CD4-positive, CD25-positive, alpha-beta regulatory T cell (primary cell): ENCODE measurements at regions not wholly inside any gene's neighbourhood (a gene's known extent, or its start where the extent isn't known, plus 50 kb on each side); places are given as distances from the start of the nearest gene placed in this dataset.

Source experiments
- ATAC-seq, 2 donors: fragments of 150-1000 bp; cut with Tn5 transposase; one replicate each; pipeline ENCODE4 v1.10.0; 2021; ENCODE audit warnings: low read depth in 2 of 2, moderate number of reproducible peaks in 2 of 2, moderate library complexity in 1 of 2
- DNase-seq, 3 donors: peaks; one replicate each; pipeline versions ENCODE4 v3.0.0 to v3.0.0-alpha.2; 2012 to 2022; ENCODE audit warnings: mixed read lengths in 1 of 3
- H3K27ac ChIP-seq: one replicate; pipeline ENCODE4 v1.7.0; 2013; ENCODE audit warnings: mild to moderate bottlenecking, low read length; ENCODE audit not compliant: insufficient read depth, poor library complexity, severe bottlenecking
- H3K27me3 ChIP-seq: one replicate; pipeline ENCODE4 v1.7.0; 2013; ENCODE audit warnings: low read length; ENCODE audit not compliant: control insufficient read depth, insufficient read depth
- H3K36me3 ChIP-seq: one replicate; pipeline ENCODE4 v1.7.0; 2013; ENCODE audit warnings: mild to moderate bottlenecking, low read length, moderate library complexity; ENCODE audit not compliant: control insufficient read depth, insufficient read depth
- H3K4me1 ChIP-seq: 2 replicates; pipeline ENCODE4 v1.7.0; 2013; ENCODE audit warnings: mild to moderate bottlenecking, low read length; ENCODE audit not compliant: insufficient read depth, control insufficient read depth, poor library complexity, severe bottlenecking
- H3K4me3 ChIP-seq: one replicate; pipeline ENCODE4 v1.7.0; 2013; ENCODE audit warnings: low read depth, mild to moderate bottlenecking, low read length, moderate library complexity
- H3K9me3 ChIP-seq, 2 experiments: 1 replicate in 1 of 2; 2 replicates in 1 of 2; pipeline ENCODE4 v1.7.0; 2013; ENCODE audit warnings: low read length in 2 of 2, mild to moderate bottlenecking in 1 of 2, moderate library complexity in 1 of 2; ENCODE audit not compliant: control insufficient read depth in 2 of 2
- H3K27ac Mint-ChIP-seq, 3 donors: one replicate each; pipeline ENCODE4 v1.8.0; 2020 to 2022; ENCODE audit warnings: mild to moderate bottlenecking in 3 of 3, mixed read lengths in 3 of 3, moderate library complexity in 2 of 3
- H3K27me3 Mint-ChIP-seq: one replicate; pipeline ENCODE4 v1.8.0; 2022; ENCODE audit warnings: mild to moderate bottlenecking, mixed read lengths
- H3K36me3 Mint-ChIP-seq: one replicate; pipeline ENCODE4 v1.8.0; 2020; ENCODE audit warnings: mixed read lengths
- H3K4me1 Mint-ChIP-seq, 4 donors: one replicate each; pipeline ENCODE4 v1.8.0; 2020 to 2022; ENCODE audit warnings: mixed read lengths in 4 of 4, mild to moderate bottlenecking in 1 of 4
- H3K4me3 Mint-ChIP-seq, 4 donors: one replicate each; pipeline ENCODE4 v1.8.0; 2020 to 2022; ENCODE audit warnings: mild to moderate bottlenecking in 4 of 4, mixed read lengths in 4 of 4, moderate library complexity in 3 of 4
- H3K9me3 Mint-ChIP-seq, 7 donors: one replicate each; pipeline ENCODE4 v1.8.0; 2020 to 2022; ENCODE audit warnings: mixed read lengths in 7 of 7, mild to moderate bottlenecking in 3 of 7, moderate library complexity in 2 of 7

- H3K9me3 Mint-ChIP-seq, result peaks cover 0 to 5% (median 0%) of the 10 kb centered on the region in 7 donors
- no peaks in the 10 kb centered on the region for H3K36me3 ChIP-seq
- ATAC-seq (no peak), DNase-seq (no peak)
- no peaks in the 10 kb centered on the region for H3K27me3 ChIP-seq
- no peaks in the 10 kb centered on the region for H3K9me3 ChIP-seq
- H3K4me3 Mint-ChIP-seq, result no peak overlapping the region
- H3K4me1 ChIP-seq, result no peaks in the 10 kb centered on the region
- no peak overlapping the region for H3K27ac ChIP-seq
- H3K27me3 Mint-ChIP-seq, result no peaks in the 10 kb centered on the region
- no peak overlapping the region for H3K4me3 ChIP-seq
- no peaks in the 10 kb centered on the region for H3K4me1 Mint-ChIP-seq
- H3K36me3 Mint-ChIP-seq, result no peaks in the 10 kb centered on the region
- H3K27ac Mint-ChIP-seq, result no peak overlapping the region
Observed at GRCh38 chr2:150925611-150926010, 336.1 kb downstream of the RBM43 start.

GRCh38 chr2:150924878-150925277 lies 336.8 kb downstream of the RBM43 start:
- H3K27me3 ChIP-seq, result no peaks in the 10 kb centered on the region
- DNase-seq (no peak), ATAC-seq (no peak)
- no peak overlapping the region for H3K27ac ChIP-seq
- no peak overlapping the region for H3K4me3 ChIP-seq
- Mint-ChIP-seq H3K9me3 (peaks cover 0 to 5% (median 0%) of the 10 kb centered on the region in 7 donors), H3K4me1 (no peaks in the 10 kb centered on the region), H3K27ac (no peak overlapping the region), H3K27me3 (no peaks in the 10 kb centered on the region), H3K4me3 (no peak overlapping the region), H3K36me3 (no peaks in the 10 kb centered on the region)
- no peaks in the 10 kb centered on the region for H3K36me3 ChIP-seq
- no peaks in the 10 kb centered on the region for H3K9me3 ChIP-seq
- no peaks in the 10 kb centered on the region for H3K4me1 ChIP-seq

GRCh38 chr2:150919901-150920300 lies 341.8 kb downstream of the RBM43 start:
- Mint-ChIP-seq H3K9me3 (peaks cover 0 to 7% (median 0%) of the 10 kb centered on the region in 7 donors), H3K4me1 (no peaks in the 10 kb centered on the region), H3K27me3 (no peaks in the 10 kb centered on the region), H3K4me3 (no peak overlapping the region), H3K27ac (no peak overlapping the region), H3K36me3 (no peaks in the 10 kb centered on the region)
- Histone ChIP-seq H3K27ac (no peak overlapping the region), H3K4me1 (no peaks in the 10 kb centered on the region), H3K9me3 (no peaks in the 10 kb centered on the region), H3K27me3 (no peaks in the 10 kb centered on the region), H3K36me3 (no peaks in the 10 kb centered on the region), H3K4me3 (no peak overlapping the region)
- ATAC-seq (no peak), DNase-seq (no peak)

- H3K27ac Mint-ChIP-seq, result no peak overlapping the region
- Histone ChIP-seq H3K27ac (no peak overlapping the region), H3K27me3 (no peaks in the 10 kb centered on the region), H3K4me1 (no peaks in the 10 kb centered on the region), H3K9me3 (no peaks in the 10 kb centered on the region), H3K36me3 (no peaks in the 10 kb centered on the region), H3K4me3 (no peak overlapping the region)
- ATAC-seq, result no peak
- no peak overlapping the region for H3K4me3 Mint-ChIP-seq
- no peaks in the 10 kb centered on the region for H3K36me3 Mint-ChIP-seq
- peaks cover 0 to 2% (median 0%) of the 10 kb centered on the region in 7 donors for H3K9me3 Mint-ChIP-seq
- no peaks in the 10 kb centered on the region for H3K4me1 Mint-ChIP-seq
- H3K27me3 Mint-ChIP-seq, result no peaks in the 10 kb centered on the region
- no peak for DNase-seq
Observed at GRCh38 chr2:150917961-150918713, 343.5 kb downstream of the RBM43 start.

GRCh38 chr2:150916467-150917396 lies 344.9 kb downstream of the RBM43 start:
- ATAC-seq (no peak), DNase-seq (no peak)
- Histone ChIP-seq H3K4me1 (no peaks in the 10 kb centered on the region), H3K4me3 (no peak overlapping the region), H3K36me3 (no peaks in the 10 kb centered on the region), H3K9me3 (no peaks in the 10 kb centered on the region), H3K27me3 (no peaks in the 10 kb centered on the region), H3K27ac (no peak overlapping the region)
- Mint-ChIP-seq H3K4me1 (no peaks in the 10 kb centered on the region), H3K36me3 (no peaks in the 10 kb centered on the region), H3K27me3 (no peaks in the 10 kb centered on the region), H3K27ac (no peak overlapping the region), H3K4me3 (no peak overlapping the region), H3K9me3 (peaks cover 0 to 2% (median 0%) of the 10 kb centered on the region in 7 donors)

GRCh38 chr2:150911766-150912280 lies 349.8 kb downstream of the RBM43 start:
- Mint-ChIP-seq H3K27ac (no peak overlapping the region), H3K9me3 (peaks cover 0 to 6% (median 3%) of the 10 kb centered on the region in 7 donors), H3K36me3 (no peaks in the 10 kb centered on the region), H3K27me3 (no peaks in the 10 kb centered on the region), H3K4me1 (no peaks in the 10 kb centered on the region), H3K4me3 (no peak overlapping the region)
- no peaks in the 10 kb centered on the region for H3K36me3 ChIP-seq
- ATAC-seq (no peak), DNase-seq (no peak)
- H3K27ac ChIP-seq, result no peak overlapping the region
- H3K27me3 ChIP-seq, result no peaks in the 10 kb centered on the region
- no peaks in the 10 kb centered on the region for H3K9me3 ChIP-seq
- no peak overlapping the region for H3K4me3 ChIP-seq
- no peaks in the 10 kb centered on the region for H3K4me1 ChIP-seq

- no peaks in the 10 kb centered on the region for H3K4me1 ChIP-seq
- H3K9me3 Mint-ChIP-seq, result peaks cover 0 to 4% (median 3%) of the 10 kb centered on the region in 7 donors
- H3K27me3 Mint-ChIP-seq, result no peaks in the 10 kb centered on the region
Observed at GRCh38 chr2:150909613-150910012, 352.1 kb downstream of the RBM43 start.

More at GRCh38 chr2:150909613-150910012, 352.1 kb downstream of the RBM43 start:
- no peaks in the 10 kb centered on the region for H3K36me3 ChIP-seq
- H3K9me3 ChIP-seq, result no peaks in the 10 kb centered on the region
- Mint-ChIP-seq H3K4me3 (no peak overlapping the region), H3K36me3 (no peaks in the 10 kb centered on the region), H3K4me1 (no peaks in the 10 kb centered on the region), H3K27ac (no peak overlapping the region)
- H3K4me3 ChIP-seq, result no peak overlapping the region
- H3K27me3 ChIP-seq, result no peaks in the 10 kb centered on the region
- ATAC-seq (no peak), DNase-seq (no peak)
- H3K27ac ChIP-seq, result no peak overlapping the region
